HepG2 (cell line): ENCODE measurements at regions not wholly inside any gene's neighbourhood (a gene's known extent, or its start where the extent isn't known, plus 50 kb on each side); places are given as distances from the start of the nearest gene placed in this dataset.

Experiments used
- CEBPB ChIP-seq: IDR thresholded peaks from 2 replicates; pipeline ENCODE4 v1.6.1; 2011; ENCODE audit warnings: low read depth, low read length, improper control_type of control experiment, borderline replicate concordance
- DRAP1 ChIP-seq: IDR thresholded peaks from 2 replicates; pipeline ENCODE4 v1.6.1; 2016; ENCODE audit warnings: missing genetic modification reagents, missing compliant biosample characterization
- E2F2 ChIP-seq: sonication (generic); formaldehyde crosslinking; IDR thresholded peaks from 2 replicates; pipeline ENCODE4 v1.4.0; 2020; ENCODE audit warnings: missing genetic modification reagents, borderline replicate concordance
- GATAD1 ChIP-seq: IDR thresholded peaks from 2 replicates; pipeline ENCODE4 v1.6.1; 2016; ENCODE audit warnings: missing genetic modification reagents, missing compliant biosample characterization
- IRF2 ChIP-seq: IDR thresholded peaks from 2 replicates; pipeline ENCODE4 v1.6.1; 2018; ENCODE audit warnings: missing genetic modification reagents, missing compliant biosample characterization
- ZFYVE20 ChIP-seq: sonication (generic); formaldehyde crosslinking; IDR thresholded peaks from 2 replicates; pipeline ENCODE4 v1.8.0; 2023; ENCODE audit warnings: low read depth, mild to moderate bottlenecking, moderate library complexity, missing genetic modification reagents, borderline replicate concordance
- ZNF263 ChIP-seq: sonication (generic); formaldehyde crosslinking; IDR thresholded peaks from 2 replicates; pipeline ENCODE4 v1.4.0; 2020; ENCODE audit warnings: missing genetic modification reagents
- ZNF839 ChIP-seq: sonication (generic); formaldehyde crosslinking; IDR thresholded peaks from 2 replicates; pipeline ENCODE4 v1.4.0; 2020; ENCODE audit warnings: missing genetic modification reagents, mild to moderate bottlenecking, borderline replicate concordance
- TF ChIP-seq, protein P1 (sequence below): sonication (generic); formaldehyde crosslinking; IDR thresholded peaks from 2 replicates; pipeline ENCODE4 v1.4.0; 2020; ENCODE audit warnings: missing genetic modification reagents
- TF ChIP-seq, protein P2 (sequence below): sonication (generic); formaldehyde crosslinking; IDR thresholded peaks from 2 replicates; pipeline ENCODE4 v1.5.1; 2020; ENCODE audit warnings: missing genetic modification reagents, mild to moderate bottlenecking, borderline replicate concordance

- TF ChIP-seq, protein P1, sequence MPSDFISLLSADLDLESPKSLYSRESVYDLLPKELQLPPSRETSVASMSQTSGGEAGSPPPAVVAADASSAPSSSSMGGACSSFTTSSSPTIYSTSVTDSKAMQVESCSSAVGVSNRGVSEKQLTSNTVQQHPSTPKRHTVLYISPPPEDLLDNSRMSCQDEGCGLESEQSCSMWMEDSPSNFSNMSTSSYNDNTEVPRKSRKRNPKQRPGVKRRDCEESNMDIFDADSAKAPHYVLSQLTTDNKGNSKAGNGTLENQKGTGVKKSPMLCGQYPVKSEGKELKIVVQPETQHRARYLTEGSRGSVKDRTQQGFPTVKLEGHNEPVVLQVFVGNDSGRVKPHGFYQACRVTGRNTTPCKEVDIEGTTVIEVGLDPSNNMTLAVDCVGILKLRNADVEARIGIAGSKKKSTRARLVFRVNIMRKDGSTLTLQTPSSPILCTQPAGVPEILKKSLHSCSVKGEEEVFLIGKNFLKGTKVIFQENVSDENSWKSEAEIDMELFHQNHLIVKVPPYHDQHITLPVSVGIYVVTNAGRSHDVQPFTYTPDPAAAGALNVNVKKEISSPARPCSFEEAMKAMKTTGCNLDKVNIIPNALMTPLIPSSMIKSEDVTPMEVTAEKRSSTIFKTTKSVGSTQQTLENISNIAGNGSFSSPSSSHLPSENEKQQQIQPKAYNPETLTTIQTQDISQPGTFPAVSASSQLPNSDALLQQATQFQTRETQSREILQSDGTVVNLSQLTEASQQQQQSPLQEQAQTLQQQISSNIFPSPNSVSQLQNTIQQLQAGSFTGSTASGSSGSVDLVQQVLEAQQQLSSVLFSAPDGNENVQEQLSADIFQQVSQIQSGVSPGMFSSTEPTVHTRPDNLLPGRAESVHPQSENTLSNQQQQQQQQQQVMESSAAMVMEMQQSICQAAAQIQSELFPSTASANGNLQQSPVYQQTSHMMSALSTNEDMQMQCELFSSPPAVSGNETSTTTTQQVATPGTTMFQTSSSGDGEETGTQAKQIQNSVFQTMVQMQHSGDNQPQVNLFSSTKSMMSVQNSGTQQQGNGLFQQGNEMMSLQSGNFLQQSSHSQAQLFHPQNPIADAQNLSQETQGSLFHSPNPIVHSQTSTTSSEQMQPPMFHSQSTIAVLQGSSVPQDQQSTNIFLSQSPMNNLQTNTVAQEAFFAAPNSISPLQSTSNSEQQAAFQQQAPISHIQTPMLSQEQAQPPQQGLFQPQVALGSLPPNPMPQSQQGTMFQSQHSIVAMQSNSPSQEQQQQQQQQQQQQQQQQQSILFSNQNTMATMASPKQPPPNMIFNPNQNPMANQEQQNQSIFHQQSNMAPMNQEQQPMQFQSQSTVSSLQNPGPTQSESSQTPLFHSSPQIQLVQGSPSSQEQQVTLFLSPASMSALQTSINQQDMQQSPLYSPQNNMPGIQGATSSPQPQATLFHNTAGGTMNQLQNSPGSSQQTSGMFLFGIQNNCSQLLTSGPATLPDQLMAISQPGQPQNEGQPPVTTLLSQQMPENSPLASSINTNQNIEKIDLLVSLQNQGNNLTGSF (CRISPR knock-in tag), result no peak
- no peak for TF ChIP-seq ZNF839 (CRISPR knock-in tag)
- TF ChIP-seq E2F2 (CRISPR knock-in tag), result no peak
- no peak for TF ChIP-seq ZNF263 (CRISPR knock-in tag)
- TF ChIP-seq IRF2 (CRISPR knock-in tag), result no peak
- TF ChIP-seq, protein P2, sequence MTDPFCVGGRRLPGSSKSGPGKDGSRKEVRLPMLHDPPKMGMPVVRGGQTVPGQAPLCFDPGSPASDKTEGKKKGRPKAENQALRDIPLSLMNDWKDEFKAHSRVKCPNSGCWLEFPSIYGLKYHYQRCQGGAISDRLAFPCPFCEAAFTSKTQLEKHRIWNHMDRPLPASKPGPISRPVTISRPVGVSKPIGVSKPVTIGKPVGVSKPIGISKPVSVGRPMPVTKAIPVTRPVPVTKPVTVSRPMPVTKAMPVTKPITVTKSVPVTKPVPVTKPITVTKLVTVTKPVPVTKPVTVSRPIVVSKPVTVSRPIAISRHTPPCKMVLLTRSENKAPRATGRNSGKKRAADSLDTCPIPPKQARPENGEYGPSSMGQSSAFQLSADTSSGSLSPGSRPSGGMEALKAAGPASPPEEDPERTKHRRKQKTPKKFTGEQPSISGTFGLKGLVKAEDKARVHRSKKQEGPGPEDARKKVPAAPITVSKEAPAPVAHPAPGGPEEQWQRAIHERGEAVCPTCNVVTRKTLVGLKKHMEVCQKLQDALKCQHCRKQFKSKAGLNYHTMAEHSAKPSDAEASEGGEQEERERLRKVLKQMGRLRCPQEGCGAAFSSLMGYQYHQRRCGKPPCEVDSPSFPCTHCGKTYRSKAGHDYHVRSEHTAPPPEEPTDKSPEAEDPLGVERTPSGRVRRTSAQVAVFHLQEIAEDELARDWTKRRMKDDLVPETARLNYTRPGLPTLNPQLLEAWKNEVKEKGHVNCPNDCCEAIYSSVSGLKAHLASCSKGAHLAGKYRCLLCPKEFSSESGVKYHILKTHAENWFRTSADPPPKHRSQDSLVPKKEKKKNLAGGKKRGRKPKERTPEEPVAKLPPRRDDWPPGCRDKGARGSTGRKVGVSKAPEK, result no peak
- no peak for TF ChIP-seq GATAD1
- no peak for TF ChIP-seq ZFYVE20 (CRISPR knock-in tag)
- TF ChIP-seq CEBPB, result no peak
- no peak for TF ChIP-seq DRAP1 (CRISPR knock-in tag)
Observed at GRCh38 chr3:24573576-24573975, 78.9 kb upstream of the THRB start (continued).
